ENCODE measurements at regions not wholly inside any gene's neighbourhood (a gene's known extent, or its start where the extent isn't known, plus 50 kb on each side); places are given as distances from the start of the nearest gene placed in this dataset.

- no peak for TF ChIP-seq CTCF (IDR thresholded peaks at IDR 0.05)
- no peak for TF ChIP-seq POLR2A (IDR thresholded peaks at IDR 0.05)
Measured at GRCh38 chr5:168110384-168110783, 181.1 kb upstream of the WWC1 start.
